Epithelial cell of esophagus (primary cell): ENCODE measurements at regions not wholly inside any gene's neighbourhood (a gene's known extent, or its start where the extent isn't known, plus 50 kb on each side); places are given as distances from the start of the nearest gene placed in this dataset.

Experiments
- DNase-seq: peaks from one replicate; pipeline ENCODE4 v3.0.0; 2010; ENCODE audit warnings: low read depth
- H3K4me3 ChIP-seq: 2 replicates; pipeline ENCODE4 v1.5.1; 2011; ENCODE audit warnings: mild to moderate bottlenecking, low read length, control low read depth
- CTCF ChIP-seq: IDR thresholded peaks from 2 replicates; pipeline ENCODE4 v1.5.1; 2011; ENCODE audit warnings: low read depth, mild to moderate bottlenecking, low read length, control low read depth, inconsistent platforms; ENCODE audit not compliant: insufficient read depth; ENCODE audit errors: missing control alignments

- no peak for TF ChIP-seq CTCF
These were observed 189.7 kb downstream of the PSAT1 start for GRCh38 chr9:78486661-78487060.

DNA sequence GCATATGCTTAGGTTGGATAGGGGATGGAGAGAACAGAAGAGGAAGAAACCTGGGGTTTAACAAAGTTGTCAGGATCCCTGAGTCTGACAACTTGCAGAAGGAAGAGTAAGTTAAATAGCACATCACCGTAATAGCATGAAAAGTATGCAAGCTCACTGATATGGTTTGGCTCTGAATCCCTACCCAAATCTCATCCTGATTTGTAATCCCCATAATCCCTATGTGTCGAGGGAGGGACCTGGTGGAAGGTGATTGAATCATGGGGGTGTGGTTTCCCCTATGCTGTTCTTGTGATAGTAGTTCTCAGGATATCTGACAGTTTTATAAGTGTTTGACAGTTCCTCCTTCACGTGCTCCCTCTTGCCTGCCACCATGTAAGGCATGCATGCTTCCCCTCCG, 193.3 kb downstream of the PSAT1 start:
- TF ChIP-seq CTCF = no peak
- H3K4me3 ChIP-seq = no peak overlapping the region
- no peak for DNase-seq

More at GRCh38 chr9:78486661-78487060, 189.7 kb downstream of the PSAT1 start:
- no peak overlapping the region for H3K4me3 ChIP-seq
- DNase-seq = no peak

DNA sequence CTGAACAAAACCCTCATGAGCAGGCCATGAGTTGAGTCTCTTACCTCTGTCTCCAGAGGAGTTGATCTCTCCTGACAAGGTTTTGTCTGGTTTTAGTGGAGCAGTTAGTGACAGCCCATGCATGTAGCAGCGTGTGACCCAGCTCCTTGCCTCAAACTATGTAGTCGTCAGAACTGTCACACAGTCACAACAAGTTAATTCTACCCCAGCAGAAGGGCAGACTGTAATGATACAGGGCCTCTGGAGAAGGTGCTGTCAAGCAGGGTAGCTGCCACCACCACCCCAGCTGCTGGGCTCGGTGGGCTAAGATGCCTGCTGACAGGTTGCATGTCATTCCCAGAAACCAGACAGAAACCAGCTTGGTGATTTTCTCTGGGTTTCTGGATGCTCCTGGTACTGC, 194.5 kb downstream of the PSAT1 start:
- DNase-seq = no peak
- no peak for TF ChIP-seq CTCF
- no peak overlapping the region for H3K4me3 ChIP-seq

GRCh38 chr9:78493166-78493742, 196.3 kb downstream of the PSAT1 start:
- TF ChIP-seq CTCF = no peak
- no peak for DNase-seq
- H3K4me3 ChIP-seq = no peak overlapping the region

GRCh38 chr9:78502566-78502965, 205.6 kb downstream of the PSAT1 start:
- no peak for TF ChIP-seq CTCF
- no peak for DNase-seq
- no peak overlapping the region for H3K4me3 ChIP-seq

DNA sequence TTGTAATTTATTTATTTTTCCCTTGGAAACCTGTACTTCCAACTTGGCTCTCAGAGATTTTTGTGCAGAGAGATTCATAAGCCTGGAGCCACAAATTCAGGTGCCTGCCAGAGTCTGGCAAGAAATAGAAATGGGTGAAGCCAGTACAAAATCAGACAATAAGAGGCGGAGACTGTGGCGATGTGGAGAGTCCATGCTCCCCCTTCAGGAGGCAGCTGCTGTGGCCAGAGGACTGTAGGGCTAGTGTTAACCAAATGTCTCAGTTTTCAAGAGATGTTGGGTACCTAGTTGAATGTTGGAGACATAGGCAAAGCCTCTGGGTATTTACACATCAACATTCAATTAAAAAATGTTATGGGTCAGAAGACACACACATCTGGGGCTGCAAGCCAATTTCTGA, 208.6 kb downstream of the PSAT1 start:
- H3K4me3 ChIP-seq = no peak overlapping the region
- TF ChIP-seq CTCF = no peak
- DNase-seq = no peak

DNA sequence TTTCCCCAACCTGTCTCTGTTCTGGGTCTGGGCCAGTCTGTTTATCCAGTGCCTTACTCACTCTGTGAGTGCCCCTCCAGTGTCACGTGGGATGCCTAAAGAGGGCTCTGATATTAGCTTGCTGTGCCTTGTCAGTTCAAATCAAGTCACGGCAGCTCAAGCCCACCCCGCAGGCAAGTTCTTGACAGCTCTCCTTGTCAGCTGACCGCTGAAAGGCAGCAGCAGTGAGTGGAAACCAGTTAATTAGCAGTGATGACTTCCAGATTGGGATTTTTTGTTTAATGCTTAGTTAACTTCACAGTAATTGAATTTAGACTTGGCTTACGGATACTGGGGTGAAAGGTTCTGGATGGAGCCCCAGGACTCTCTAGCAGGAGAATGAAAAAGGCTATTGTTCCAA, 210.1 kb downstream of the PSAT1 start:
- no peak for TF ChIP-seq CTCF
- no peak overlapping the region for H3K4me3 ChIP-seq
- no peak for DNase-seq
